ENCODE measurements at regions not wholly inside any gene's neighbourhood (a gene's known extent, or its start where the extent isn't known, plus 50 kb on each side); places are given as distances from the start of the nearest gene placed in this dataset.

DNA sequence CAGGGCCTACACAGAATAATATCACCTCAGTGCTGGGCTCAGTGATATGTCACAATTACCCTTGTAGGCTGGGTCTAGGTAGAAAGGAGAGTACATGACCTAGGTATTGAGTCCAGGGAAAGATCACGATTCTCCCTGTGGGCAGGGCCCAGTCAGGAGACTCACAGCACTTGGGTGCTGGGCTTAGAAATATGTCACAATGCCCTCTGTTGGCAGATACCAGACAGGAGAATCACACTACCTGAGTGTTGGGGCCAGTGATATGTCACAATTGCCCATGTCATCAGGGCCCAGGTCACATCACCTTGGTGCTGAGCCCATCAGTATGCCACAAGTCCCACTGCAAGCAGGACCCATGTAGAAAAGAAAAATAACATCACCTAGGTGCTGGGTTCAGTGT is 2105.5 kb downstream of the TP53TG3F start:
- TF ChIP-seq SRSF7 (optimal IDR thresholded peaks at IDR 0.05; ENCODE audit: low read depth, low read length) (no peak), ZFP36 (IDR thresholded peaks at IDR 0.05; ENCODE audit: low read depth, low read length, partially characterized antibody) (no peak), TAF1 (IDR thresholded peaks at IDR 0.05; ENCODE audit: control insufficient read depth, extremely low read depth, insufficient read depth, low read length, severe bottlenecking) (no peak), POLR2A (conservative IDR thresholded peaks at IDR 0.05) (no peak)
- TF ChIP-seq, protein P1, sequence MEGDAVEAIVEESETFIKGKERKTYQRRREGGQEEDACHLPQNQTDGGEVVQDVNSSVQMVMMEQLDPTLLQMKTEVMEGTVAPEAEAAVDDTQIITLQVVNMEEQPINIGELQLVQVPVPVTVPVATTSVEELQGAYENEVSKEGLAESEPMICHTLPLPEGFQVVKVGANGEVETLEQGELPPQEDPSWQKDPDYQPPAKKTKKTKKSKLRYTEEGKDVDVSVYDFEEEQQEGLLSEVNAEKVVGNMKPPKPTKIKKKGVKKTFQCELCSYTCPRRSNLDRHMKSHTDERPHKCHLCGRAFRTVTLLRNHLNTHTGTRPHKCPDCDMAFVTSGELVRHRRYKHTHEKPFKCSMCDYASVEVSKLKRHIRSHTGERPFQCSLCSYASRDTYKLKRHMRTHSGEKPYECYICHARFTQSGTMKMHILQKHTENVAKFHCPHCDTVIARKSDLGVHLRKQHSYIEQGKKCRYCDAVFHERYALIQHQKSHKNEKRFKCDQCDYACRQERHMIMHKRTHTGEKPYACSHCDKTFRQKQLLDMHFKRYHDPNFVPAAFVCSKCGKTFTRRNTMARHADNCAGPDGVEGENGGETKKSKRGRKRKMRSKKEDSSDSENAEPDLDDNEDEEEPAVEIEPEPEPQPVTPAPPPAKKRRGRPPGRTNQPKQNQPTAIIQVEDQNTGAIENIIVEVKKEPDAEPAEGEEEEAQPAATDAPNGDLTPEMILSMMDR (IDR thresholded peaks at IDR 0.05 in 2 of 3, conservative IDR thresholded peaks at IDR 0.05 in 1 of 3; ENCODE audit: insufficient read depth in 2 of 3, low read depth in 1 of 3, low read length in 3 of 3), result no peak
- TF ChIP-seq, protein P2, sequence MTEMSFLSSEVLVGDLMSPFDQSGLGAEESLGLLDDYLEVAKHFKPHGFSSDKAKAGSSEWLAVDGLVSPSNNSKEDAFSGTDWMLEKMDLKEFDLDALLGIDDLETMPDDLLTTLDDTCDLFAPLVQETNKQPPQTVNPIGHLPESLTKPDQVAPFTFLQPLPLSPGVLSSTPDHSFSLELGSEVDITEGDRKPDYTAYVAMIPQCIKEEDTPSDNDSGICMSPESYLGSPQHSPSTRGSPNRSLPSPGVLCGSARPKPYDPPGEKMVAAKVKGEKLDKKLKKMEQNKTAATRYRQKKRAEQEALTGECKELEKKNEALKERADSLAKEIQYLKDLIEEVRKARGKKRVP (CRISPR knock-in tag; IDR thresholded peaks at IDR 0.05), result no peak

Data from K562 (cell line).